GM21423 (cell line): ENCODE measurements at regions not wholly inside any gene's neighbourhood (a gene's known extent, or its start where the extent isn't known, plus 50 kb on each side); places are given as distances from the start of the nearest gene placed in this dataset.
"Not testable (repeated sequence)": the region's sequence is repeated elsewhere in the genome, so short reads cannot be mapped to it uniquely, and the experiment has no call there.

ENCODE experiments used
- ATAC-seq: cut with Tn5 transposase; IDR thresholded peaks from one replicate; pipeline ENCODE4 v1.9.1; 2021; ENCODE audit warnings: mild to moderate bottlenecking, moderate library complexity; ENCODE audit not compliant: unreplicated experiment

- ATAC-seq: no peak
Measured at GRCh38 chr5:104171958-104172690, 609.5 kb upstream of the NUDT12 start.

GRCh38 chr5:104170926-104171325, 608.3 kb upstream of the NUDT12 start:
- ATAC-seq: no peak

DNA sequence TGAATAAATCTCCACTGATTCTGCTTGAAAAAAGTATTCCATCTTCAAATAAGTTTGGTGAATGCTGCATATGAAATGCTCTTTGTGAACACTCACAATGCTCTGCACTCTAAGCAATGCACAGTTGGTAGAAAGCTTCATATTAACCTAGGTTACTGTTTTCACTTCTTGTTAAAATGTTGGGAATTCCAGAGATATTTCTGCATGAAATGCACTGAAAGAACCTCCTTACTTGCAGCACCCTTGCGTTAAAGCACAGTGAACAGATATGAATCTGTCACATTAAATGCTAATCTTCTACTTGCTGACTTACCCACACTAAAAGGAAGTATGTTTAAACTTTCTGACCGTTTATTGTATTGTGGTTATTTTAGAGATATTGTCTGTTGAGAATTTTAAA, 584.1 kb upstream of the NUDT12 start:
- no peak for ATAC-seq

DNA sequence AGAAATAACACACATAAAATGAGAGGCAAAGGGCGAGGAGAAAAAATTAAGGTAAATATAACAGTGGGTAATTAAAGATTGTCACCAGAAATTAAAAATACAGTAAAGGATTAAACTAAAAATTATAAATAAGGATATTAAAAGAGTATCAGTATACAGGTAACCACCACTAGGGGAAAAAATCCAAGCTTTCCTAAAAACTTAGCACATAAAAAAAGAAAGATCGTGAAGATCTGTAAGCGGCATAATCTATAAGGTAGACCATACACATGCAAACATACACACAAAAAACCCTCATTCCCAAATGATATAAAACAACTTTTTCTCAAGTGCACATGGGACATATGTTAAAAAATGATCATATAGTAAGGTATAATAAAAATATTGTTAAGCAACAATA, 577.3 kb upstream of the NUDT12 start:
- ATAC-seq: no peak

GRCh38 chr5:104130320-104130719, 567.7 kb upstream of the NUDT12 start:
- no peak for ATAC-seq

- no peak for ATAC-seq
Measured at GRCh38 chr5:104128348-104128747, 565.8 kb upstream of the NUDT12 start.

DNA sequence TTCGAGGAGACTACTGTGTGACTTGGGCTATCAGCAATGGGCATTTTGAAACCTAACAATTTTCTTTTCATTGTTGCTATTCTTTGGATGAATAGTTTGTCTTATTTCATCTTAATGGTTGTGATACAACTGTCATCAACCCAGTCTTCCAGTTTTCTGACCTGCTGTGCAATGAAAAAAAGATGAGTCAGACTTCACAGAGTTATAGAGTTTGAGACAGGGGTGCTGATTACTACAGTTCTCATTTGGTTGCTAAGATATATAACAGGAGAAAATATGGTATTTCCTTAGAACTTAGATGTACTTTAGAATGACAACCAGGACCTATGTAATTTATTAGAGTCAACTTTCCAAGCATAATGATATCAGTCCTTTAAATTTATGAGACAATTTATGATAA, 564.4 kb upstream of the NUDT12 start:
- ATAC-seq: no peak

GRCh38 chr5:104119529-104119928, 556.9 kb upstream of the NUDT12 start:
- ATAC-seq: no peak

DNA sequence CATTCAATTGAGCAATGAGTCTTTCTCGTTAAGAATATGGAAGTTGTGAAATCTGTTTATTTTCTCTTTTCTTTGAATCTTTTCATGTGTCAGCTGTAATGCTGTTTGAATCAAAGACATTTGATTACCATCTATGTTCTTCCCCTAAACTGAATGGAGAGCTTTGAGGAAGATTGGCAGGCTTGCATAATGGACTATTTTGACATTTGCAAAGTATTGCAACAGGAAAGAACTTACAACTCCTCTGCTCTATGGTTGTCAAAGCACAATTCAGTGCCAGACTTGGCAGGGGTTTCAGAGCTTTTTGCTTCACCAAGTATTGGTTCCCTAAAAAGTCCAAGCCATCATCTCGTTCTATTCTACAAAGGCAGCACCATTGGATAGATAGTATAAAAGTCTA, 549.0 kb upstream of the NUDT12 start:
- ATAC-seq: no peak

DNA sequence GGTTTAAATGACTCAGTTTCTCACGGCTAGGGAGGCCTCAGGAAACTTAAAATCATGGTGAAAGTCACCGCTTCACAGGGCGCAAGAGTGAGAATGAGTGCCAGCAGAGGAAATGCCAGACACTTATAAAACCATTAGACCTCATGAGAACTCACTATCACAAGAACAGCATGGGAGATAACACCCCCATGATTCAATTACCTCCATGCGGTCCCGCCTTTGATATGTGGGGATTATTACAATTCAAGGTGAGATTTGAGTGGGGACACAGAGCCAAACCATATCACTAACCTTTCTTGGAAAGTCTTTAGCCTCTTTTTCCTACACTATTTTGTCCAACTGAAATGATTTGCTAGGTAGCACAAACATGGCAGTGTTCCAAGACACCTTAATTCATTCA, 533.9 kb upstream of the NUDT12 start:
- no peak for ATAC-seq

GRCh38 chr5:104095527-104095926, 532.9 kb upstream of the NUDT12 start:
- no peak for ATAC-seq

DNA sequence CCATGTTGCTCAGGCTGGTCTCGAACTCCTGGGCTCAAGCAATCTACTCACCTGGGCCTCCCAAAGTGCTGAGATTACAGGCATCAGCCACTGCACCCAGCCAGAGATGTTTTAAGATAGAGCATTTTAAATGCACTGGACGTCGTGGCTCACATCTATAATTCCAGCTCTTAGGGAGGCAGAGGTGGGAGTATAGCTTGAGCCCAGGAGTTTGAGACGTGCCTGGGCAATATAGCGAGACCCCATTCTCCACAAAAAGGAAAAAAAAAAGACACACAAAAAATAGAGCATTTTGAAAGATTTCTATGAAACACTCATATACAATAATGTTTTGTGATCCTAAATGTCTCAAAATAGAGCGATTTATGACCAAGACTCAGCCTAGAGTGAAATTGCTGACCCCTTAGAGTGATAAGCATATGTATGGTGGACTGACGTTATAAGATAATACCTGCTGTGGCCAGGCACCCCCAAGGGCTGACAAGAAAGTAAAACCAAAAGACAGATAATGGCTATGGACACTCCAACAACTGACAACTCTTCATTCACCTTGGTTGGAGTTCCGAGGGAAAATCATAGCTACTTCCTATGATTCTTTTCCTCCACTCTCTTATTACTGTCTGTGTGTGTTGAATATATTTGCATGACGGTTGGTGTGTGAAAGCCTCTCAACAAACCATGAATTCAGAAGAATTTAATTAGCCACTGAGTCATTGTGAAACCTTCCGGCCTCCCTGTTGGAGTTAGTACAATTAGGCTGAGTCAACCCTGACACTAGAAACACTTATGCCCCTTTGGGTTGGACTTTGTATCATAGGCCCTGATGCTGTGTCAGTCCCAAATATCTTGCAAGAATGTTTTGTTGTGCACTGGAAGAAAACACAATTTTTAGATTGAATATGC, 526.5 kb upstream of the NUDT12 start:
- ATAC-seq: no peak

GRCh38 chr5:104084896-104085295, 522.3 kb upstream of the NUDT12 start:
- no peak for ATAC-seq

DNA sequence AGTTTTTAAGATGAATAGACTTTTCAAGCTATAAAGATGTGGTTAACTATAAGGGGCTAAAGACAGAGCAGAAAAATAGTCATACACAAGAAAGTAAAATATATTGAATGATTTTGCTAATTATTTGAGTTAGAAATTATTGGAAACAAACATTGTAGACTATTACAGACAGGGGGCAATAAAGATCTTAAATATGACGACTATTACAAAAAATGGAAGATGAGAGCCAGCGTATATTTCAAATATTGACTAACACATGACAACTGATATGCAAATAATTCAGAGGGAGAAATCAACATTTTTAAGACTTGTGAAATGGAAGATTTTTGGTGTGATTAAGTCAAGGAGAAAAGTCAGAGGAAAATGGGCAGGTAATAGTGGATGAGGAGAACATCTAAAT, 520.2 kb upstream of the NUDT12 start:
- no peak for ATAC-seq

- ATAC-seq: no peak
Measured at GRCh38 chr5:104081232-104081631, 518.6 kb upstream of the NUDT12 start.

GRCh38 chr5:104080646-104081175, 518.1 kb upstream of the NUDT12 start:
- no peak for ATAC-seq

DNA sequence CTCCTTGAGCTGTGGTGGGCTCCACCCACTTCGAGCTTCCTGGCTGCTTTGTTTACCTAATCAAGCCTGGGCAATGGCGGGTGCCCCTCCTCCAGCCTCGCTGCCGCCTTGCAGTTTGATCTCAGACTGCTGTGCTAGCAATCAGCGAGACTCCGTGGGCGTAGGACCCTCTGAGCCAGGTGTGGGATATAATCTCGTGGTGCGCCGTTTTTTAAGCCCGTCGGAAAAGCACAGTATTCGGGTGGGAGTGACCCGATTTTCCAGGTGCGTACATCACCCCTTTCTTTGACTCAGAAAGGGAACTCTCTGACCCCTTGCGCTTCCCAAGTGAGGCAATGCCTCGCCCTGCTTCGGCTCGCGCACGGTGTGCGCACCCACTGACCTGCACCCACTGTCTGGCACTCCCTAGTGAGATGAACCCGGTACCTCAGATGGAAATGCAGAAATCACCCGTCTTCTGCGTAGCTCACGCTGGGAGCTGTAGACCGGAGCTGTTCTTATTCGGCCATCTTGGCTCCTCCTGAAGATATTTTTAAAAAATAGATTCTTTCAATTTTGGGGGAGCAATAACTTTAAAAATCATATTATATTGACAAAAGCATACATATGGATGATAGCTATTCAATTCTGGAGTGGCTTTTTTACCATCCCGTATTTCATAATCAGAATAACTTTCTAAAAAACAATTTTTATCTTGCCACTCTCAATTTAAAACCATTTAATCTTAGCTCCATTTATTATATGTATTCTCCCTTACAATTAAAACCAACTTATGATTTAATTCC, 517.5 kb upstream of the NUDT12 start:
- not testable (repeated sequence) for ATAC-seq

GRCh38 chr5:104071887-104072286, 509.3 kb upstream of the NUDT12 start:
- no peak for ATAC-seq

DNA sequence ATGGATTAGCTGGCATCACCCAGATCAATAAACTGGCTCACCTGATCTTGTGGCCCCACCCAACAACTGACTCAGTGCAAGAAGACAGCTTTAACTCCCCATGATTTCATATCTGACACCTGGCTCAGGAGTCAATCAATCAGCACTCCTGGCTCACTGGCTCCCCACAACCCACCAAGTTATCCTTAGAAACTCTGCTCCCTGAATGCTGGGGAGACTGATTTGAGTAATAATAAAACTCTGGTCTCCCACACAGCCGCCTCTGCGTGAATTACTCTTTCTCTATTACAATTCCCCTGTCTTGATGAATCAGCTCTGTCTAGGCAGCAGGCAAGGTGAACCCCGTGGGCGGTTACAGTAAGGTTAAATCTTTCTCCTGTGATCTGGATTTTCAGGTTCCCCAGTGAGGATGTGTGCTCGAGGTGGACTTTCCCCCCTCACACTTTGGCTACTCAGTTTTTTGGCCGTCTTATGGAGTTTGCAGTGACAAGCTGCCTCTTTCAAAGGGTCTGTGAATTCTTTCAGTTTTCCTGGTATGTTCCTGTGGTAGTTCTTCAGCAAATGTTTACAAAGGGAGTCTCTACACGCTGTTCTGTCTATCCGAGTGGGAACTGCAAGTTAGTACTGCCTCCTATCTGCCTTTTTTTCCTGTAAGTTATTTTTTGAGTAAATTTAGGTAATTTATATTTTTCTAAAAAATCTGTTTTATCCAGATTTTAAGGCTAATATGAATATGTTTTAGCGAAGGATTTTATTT, 500.2 kb upstream of the NUDT12 start:
- ATAC-seq: no peak

DNA sequence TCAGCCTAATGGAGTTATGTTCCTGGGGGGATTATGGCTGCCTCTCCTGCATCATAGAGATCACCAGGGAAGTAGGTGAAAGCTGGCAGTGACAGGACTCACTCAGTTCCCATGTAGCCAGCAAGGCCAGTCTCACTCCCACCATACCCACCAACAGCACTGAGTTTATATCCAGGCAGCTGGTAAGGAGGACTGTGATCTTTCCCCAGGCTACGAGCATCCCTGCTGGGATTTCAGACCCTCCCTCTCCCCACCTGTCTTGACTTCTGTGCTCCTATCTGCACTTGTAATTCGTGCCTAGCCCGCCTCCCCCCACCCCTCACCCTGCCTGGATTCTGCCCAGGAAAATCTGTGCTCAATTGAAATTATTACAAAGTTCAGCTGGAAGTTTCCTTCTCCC, 499.1 kb upstream of the NUDT12 start:
- no peak for ATAC-seq

DNA sequence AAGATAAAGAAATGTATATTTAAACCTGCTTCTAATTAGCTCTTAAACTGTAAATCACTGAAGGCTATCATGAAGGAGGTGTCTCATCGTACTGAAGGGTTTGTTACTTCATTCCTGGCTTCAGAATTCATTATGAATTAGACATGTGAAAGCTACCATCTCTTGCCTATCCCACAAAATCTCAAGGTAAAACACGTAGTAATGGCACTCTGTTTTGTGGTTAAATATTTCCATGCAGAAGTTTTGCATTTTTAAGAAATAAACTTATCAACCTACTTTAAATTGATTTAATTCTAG, 490.7 kb upstream of the NUDT12 start:
- ATAC-seq: no peak
